ENCODE measurements at regions not wholly inside any gene's neighbourhood (a gene's known extent, or its start where the extent isn't known, plus 50 kb on each side); places are given as distances from the start of the nearest gene placed in this dataset.
A peak's percentile ranks its signal among the peaks of the same experiment; 100 is the strongest.

DNA sequence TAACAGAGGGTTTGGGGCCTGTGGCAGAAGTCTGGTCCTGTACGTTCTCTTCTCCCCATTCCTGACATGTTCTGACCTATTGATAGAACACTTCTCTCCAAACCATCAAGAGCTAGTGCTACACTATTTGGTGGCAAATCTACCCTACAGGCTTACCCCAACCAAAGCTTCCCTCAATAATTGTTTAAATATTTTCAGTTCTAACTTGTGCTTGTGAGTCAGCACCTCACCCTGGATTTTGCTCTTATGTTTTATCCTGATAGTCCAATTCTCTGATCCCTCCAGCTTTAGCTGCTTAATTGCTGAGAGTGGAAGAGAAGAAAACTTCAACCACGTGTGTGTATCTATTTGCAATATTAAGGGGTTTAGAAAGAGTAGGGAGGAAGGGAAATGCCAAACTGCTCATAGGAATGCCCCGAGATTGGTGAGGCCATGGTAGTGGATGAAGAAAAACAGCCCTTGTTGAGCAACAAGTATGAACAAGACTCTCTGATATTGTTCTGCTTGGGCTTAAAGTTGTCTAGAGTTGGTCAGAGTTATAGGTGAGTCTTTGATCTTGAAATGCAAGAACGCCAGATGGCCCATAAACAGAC lies 67.8 kb upstream of the PARD3B start:
- DNase-seq = no peak

DNA sequence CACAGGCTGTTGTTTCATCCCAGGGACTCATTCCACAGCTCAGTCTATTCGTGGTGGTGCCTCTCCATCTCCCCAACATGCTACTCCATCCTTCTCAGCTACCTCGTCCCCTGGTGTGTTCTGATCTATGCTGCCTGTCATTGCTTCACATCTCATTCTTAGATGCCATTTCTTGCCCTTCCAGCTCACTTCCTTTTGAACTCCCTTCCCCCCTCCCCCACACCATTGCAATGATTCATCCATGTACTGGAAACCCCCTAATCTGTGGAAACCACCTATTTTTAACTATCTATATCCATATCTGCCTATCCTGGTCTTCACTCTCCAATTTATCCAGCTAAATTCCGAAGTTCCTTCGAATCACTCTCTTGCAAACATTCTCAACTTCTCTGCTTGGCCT lies 65.7 kb upstream of the PARD3B start:
- no peak for DNase-seq

DNA sequence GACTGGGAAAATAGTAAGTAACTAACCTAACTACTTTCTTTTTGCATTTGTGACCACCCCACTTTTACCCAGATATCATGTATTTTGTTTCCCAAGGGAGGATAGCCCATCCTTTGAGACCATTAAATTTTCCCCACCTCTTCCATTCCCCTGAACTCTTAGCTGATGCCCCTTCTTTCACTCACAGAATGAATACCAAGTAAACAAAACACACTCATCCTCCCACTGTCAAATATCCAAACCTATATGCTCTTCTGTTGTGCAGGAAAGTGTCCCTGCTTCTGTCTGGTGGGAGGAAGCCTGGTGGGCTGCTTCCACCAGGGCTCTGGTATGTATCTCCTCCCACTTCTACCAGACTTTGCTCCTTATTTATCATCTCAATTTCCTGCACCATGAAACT lies 64.6 kb upstream of the PARD3B start:
- no peak for DNase-seq

DNA sequence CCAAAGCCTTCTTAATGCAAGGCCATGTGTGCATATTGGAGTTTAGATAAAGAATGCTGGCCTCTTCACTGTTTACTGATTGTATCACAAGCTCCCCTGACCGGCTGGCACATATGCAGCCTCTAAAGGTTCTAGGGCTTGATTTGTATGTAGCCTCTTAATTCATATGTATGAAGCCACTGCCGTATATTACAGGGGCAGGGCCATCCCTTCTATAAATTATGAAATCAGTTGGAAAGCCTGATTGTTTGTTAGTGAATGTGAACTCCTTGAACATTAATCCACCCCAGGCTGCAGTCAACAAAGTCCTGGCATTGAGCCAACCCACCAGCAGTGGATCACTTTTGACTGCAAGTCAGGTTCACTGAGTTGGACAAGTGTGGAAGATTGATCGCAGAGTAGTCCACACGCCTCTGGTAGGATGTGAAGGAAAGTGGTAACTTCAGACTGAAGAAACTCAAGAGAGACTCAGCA lies 61.6 kb upstream of the PARD3B start:
- DNase-seq = no peak

DNA sequence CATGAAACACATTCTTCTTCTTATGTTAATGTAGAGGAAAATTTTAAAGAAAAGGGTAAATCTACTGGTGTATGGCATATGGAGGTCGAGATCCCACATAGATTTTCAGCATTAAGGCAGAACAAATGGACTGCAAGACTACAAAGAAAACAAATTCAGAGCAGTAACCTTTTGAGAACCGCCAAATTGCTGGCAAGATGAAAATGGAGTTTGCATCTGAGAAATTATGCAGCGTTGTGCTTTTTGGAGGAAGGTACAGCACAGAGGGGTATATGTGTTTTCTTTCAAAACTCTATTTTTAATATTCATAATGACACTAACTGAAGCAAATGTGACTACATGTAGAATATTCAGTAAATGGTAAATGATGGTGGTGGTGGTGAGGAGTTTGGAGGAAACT lies 59.0 kb upstream of the PARD3B start:
- DNase-seq = no peak

DNA sequence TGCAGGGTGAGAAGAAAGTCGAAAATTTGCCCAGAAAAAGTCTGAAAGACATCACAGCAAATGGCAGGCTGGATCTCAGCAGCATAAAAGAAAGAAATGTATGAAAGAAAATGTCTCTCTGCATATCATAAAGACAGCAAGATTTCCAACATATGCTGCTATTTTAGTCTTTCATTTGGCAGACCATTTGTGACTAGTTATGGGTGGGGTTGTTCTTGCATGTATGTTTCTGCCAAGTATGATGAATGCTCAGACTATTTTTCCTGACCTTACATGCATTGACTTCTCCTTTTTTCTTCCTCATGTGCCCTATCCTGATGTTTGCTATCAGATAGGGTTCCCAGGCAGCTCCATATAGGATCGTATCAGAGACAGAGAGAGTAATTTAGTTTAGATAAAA lies 58.5 kb upstream of the PARD3B start:
- peak; percentile 65 for DNase-seq

DNA sequence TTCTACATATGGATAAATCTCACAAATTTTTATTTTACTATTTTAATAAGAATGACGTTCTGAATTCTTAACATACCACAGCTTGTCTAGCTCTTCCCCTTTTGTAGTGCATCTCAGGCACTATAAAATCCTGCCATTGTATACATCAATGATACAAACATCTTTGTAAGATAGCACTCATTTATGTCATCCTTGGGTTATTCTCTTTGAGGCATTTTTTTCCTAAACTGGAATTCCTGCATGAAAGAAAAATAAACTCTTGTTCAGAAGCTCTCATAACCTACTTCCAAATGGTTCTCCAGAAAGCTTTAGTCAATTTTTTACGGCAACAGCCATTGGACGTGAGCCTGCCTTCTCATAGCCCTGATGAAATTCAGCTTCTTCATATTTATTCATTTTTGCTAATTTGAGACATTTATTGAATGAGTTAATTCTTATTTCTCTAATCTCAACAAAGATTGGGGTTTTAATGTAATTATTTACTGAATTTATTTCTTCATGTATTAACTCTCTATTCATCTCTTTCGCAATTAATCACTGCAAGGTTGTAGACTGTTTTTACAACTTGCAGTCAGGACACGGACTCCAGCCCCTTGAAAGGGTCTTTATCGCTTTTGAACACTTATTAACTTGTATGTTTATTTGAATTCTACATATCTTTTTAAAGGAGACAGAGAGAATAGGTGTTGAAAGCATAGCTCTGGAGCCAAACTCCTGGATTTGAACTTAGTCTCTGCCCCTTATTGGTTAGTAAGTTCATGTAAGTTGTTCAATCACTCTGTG lies 57.6 kb upstream of the PARD3B start:
- DNase-seq = no peak

DNA sequence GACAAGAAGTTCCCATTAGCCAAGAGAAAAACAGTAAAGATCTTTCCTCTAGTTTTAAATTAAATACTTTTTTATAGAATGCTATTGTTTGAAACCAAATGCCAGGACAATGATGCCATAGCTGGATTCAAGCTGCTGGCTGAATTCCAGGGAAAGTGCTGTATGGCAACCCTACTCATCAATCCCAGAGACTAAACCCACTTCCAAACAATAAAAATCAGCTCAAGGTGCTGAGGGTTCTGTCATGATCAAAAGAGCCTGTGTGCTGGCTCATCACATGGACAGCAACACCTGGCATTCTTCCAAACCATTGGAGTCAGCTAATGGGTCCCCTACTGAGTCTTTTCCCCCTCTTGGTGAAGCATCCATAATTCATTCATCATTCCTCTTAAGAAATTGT lies 53.7 kb upstream of the PARD3B start:
- DNase-seq = no peak

DNA sequence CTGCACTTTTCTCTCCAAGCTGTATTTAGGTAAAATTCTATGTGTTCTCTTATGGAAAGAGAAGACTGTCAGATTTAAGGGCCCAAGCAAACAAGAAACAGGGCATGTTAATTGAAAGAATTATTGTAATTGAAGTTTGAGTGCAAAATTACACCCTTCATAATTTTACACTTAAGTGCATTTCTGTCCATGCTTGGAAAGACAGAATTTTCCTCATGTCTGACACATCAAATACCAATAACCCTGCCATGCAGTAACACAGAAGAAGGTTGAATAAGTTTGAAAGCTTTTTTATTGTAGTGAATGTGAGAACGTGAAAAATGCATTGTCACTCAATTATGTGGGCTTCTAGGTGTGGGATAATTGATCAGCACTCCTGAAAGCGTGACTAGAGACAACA lies 52.9 kb upstream of the PARD3B start:
- no peak for DNase-seq

DNA sequence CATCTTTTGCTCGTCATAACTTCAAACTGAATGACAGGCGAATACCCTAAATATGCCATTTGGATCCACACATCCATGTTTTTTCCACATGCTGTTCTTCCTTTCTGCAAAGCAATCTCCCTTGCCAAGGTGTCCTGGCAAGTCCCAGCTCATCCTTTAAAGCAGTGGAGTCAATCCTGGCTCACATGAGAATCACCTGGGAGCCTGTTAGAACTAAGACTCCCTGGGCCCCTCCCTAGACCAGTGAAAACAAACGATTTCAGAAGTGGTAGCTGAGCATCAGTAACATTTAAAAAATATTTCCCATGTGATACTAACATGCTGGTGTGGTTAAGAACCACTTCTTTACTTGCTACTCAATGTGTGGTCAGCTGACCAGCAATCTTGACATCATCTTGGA lies 50.6 kb upstream of the PARD3B start:
- DNase-seq = no peak

DNA sequence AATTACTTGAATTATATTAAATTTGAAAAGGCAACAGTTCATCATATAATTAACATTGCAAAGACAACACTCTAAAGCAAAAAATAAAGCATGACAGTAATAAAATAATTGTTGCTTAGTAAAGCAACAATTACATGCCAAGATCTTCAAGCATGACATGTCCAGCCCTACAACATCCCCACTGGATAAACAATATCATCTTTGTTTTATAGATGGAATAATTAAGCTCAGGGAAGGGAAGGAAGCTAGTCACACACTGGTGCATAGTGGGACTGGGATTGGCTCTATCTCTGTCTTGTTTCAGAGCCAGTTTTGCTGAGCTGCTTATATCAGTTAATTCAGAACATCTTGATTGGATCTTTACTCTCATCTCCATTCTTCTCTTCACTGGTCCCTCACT lies 49.9 kb upstream of the PARD3B start:
- no peak for DNase-seq

Data from muscle of arm (tissue), 1 donor.